SK-N-SH (cell line): ENCODE measurements at regions not wholly inside any gene's neighbourhood (a gene's known extent, or its start where the extent isn't known, plus 50 kb on each side); places are given as distances from the start of the nearest gene placed in this dataset.

Source experiments
- CTCF ChIA-PET: fragments of 300-600, 350-600 bp; formaldehyde crosslinking; extraction: SDS; loops from one replicate; lab custom pipeline; 2021; lab: Yijun Ruan, JAX
- POLR2A ChIA-PET: fragments of 350-600 bp; sonication (Branson Sonifier 250); formaldehyde crosslinking; extraction: SDS; loops from one replicate; lab custom pipeline; 2020; ENCODE audit warnings: antibody characterized with exemption, inconsistent platforms; lab: Yijun Ruan, JAX
- DNase-seq: peaks from one replicate; pipeline ENCODE4 v3.0.0; 2012
- H2AFZ ChIP-seq: fragments of 200-600 bp; sonication (generic); 2 replicates; pipeline ENCODE4 v1.8.1; 2016; ENCODE audit warnings: antibody characterized with exemption, mild to moderate bottlenecking, low read depth
- H3F3A ChIP-seq: fragments of 200-600 bp; sonication (generic); replicated peaks from 2 replicates; pipeline ENCODE3; 2016; ENCODE audit warnings: antibody characterized with exemption, mild to moderate bottlenecking; ENCODE audit not compliant: insufficient read depth
- H3K27ac ChIP-seq, 2 experiments: fragments of 200-500 bp in 1 of 2; fragments of 200-600 bp in 1 of 2; sonication (Bioruptor generic) in 1 of 2; sonication (generic), shearing (Covaris generic) in 1 of 2; 2 replicates each; pipeline versions ENCODE4 v1.5.1 to v1.6.1; 2014 to 2016; ENCODE audit warnings: low read depth in 2 of 2, inconsistent platforms in 1 of 2, low read length in 1 of 2, mild to moderate bottlenecking in 1 of 2, mixed read lengths in 1 of 2
- H3K27me3 ChIP-seq: fragments of 200-600 bp; sonication (generic), shearing (Covaris generic); 2 replicates; pipeline ENCODE4 v1.6.1; 2016; ENCODE audit warnings: mixed run types; ENCODE audit not compliant: insufficient read depth
- H3K36me3 ChIP-seq, 2 experiments: fragments of 200-500 bp in 1 of 2; fragments of 200-600 bp in 1 of 2; sonication (Bioruptor generic) in 1 of 2; sonication (generic) in 1 of 2; replicated peaks in 1 of 2; 2 replicates each; pipeline versions ENCODE3 to v1.5.1; 2014 to 2016; ENCODE audit warnings: low read length in 1 of 2, mild to moderate bottlenecking in 1 of 2; ENCODE audit not compliant: insufficient read depth in 2 of 2, control insufficient read depth in 1 of 2
- H3K4me1 ChIP-seq, 2 experiments: fragments of 200-500 bp in 1 of 2; fragments of 200-600 bp in 1 of 2; sonication (Bioruptor generic) in 1 of 2; sonication (generic), shearing (Covaris generic) in 1 of 2; 2 replicates each; pipeline versions ENCODE4 v1.5.1 to v1.6.1; 2014 to 2016; ENCODE audit warnings: low read depth in 1 of 2, low read length in 1 of 2, mixed run types in 1 of 2; ENCODE audit not compliant: insufficient read depth in 2 of 2, control insufficient read depth in 1 of 2
- H3K4me2 ChIP-seq: fragments of 200-600 bp; sonication (generic), shearing (Covaris generic); 2 replicates; pipeline ENCODE4 v1.6.1; 2017; ENCODE audit warnings: mixed run types
- H3K4me3 ChIP-seq, 2 experiments: fragments of 200-500 bp in 1 of 2; fragments of 200-600 bp in 1 of 2; sonication (Bioruptor generic) in 1 of 2; sonication (generic), shearing (Covaris generic) in 1 of 2; 2 replicates each; pipeline versions ENCODE4 v1.5.1 to v1.8.1; 2014 to 2016; ENCODE audit warnings: low read depth in 2 of 2, inconsistent platforms in 1 of 2, low read length in 1 of 2, mild to moderate bottlenecking in 1 of 2, mixed read lengths in 1 of 2, moderate library complexity in 1 of 2
- H3K79me2 ChIP-seq: fragments of 200-600 bp; sonication (generic); 2 replicates; pipeline ENCODE4 v1.8.1; 2017; ENCODE audit warnings: mild to moderate bottlenecking; ENCODE audit not compliant: insufficient read depth
- H3K9ac ChIP-seq: fragments of 200-600 bp; sonication (generic); 2 replicates; pipeline ENCODE4 v1.6.1; 2017; ENCODE audit warnings: mixed run types
- H3K9me2 ChIP-seq: fragments of 200-600 bp; sonication (generic); 2 replicates; pipeline ENCODE4 v1.6.1; 2017; ENCODE audit warnings: mixed run types
- H3K9me3 ChIP-seq: fragments of 200-600 bp; sonication (generic); 2 replicates; pipeline ENCODE4 v1.6.1; 2017; ENCODE audit warnings: mixed run types, mild to moderate bottlenecking, moderate library complexity
- H4K20me1 ChIP-seq: fragments of 200-600 bp; sonication (generic); 2 replicates; pipeline ENCODE4 v1.6.1; 2017; ENCODE audit warnings: mild to moderate bottlenecking, mixed run types; ENCODE audit not compliant: insufficient read depth
- EP300 ChIP-seq, 2 experiments: IDR thresholded peaks; 2 replicates each; pipeline versions ENCODE4 v1.4.0 to v1.6.1; 2012; ENCODE audit warnings: borderline replicate concordance in 1 of 2, low read depth in 1 of 2, low read length in 1 of 2
- JUND ChIP-seq: IDR thresholded peaks from 2 replicates; pipeline ENCODE4 v1.4.0; 2012
- MEF2A ChIP-seq: IDR thresholded peaks from 2 replicates; pipeline ENCODE4 v1.4.0; 2012; ENCODE audit warnings: low read depth, borderline replicate concordance
- RAD21 ChIP-seq: IDR thresholded peaks from 2 replicates; pipeline ENCODE4 v1.6.1; 2012; ENCODE audit warnings: mild to moderate bottlenecking, low read length
- RCOR1 ChIP-seq: fragments of 150-350 bp; IDR thresholded peaks from 2 replicates; pipeline ENCODE4 v1.6.1; 2017; ENCODE audit warnings: antibody characterized with exemption, low read length
- SMC3 ChIP-seq: IDR thresholded peaks from 2 replicates; pipeline ENCODE4 v1.6.1; 2012; ENCODE audit warnings: low read depth, low read length, improper control_type of control experiment
- WGBS: methylation state at CpG from one replicate; pipeline ENCODE4 v1.1.6; 2017; ENCODE audit warnings: low lambda C conversion rate; 5-methylcytosine and 5-hydroxymethylcytosine counted together
- TF ChIP-seq, protein P1 (sequence below): fragments of 200-600 bp; sonication (generic); IDR thresholded peaks from 2 replicates; pipeline ENCODE4 v1.6.1; 2017; ENCODE audit warnings: antibody characterized with exemption, mild to moderate bottlenecking, moderate library complexity
- TF ChIP-seq, protein P2 (sequence below): IDR thresholded peaks from 2 replicates; pipeline ENCODE4 v1.6.1; 2012; ENCODE audit warnings: mild to moderate bottlenecking, low read depth, low read length, moderate library complexity
- TF ChIP-seq, protein P3 (sequence below): fragments of 150-350 bp; IDR thresholded peaks from 2 replicates; pipeline ENCODE4 v1.6.1; 2017; ENCODE audit warnings: antibody characterized with exemption, low read length, low read depth, borderline replicate concordance

- TF ChIP-seq, protein P1, sequence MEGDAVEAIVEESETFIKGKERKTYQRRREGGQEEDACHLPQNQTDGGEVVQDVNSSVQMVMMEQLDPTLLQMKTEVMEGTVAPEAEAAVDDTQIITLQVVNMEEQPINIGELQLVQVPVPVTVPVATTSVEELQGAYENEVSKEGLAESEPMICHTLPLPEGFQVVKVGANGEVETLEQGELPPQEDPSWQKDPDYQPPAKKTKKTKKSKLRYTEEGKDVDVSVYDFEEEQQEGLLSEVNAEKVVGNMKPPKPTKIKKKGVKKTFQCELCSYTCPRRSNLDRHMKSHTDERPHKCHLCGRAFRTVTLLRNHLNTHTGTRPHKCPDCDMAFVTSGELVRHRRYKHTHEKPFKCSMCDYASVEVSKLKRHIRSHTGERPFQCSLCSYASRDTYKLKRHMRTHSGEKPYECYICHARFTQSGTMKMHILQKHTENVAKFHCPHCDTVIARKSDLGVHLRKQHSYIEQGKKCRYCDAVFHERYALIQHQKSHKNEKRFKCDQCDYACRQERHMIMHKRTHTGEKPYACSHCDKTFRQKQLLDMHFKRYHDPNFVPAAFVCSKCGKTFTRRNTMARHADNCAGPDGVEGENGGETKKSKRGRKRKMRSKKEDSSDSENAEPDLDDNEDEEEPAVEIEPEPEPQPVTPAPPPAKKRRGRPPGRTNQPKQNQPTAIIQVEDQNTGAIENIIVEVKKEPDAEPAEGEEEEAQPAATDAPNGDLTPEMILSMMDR: peak; percentile 44
- no peak for TF ChIP-seq MEF2A
- peak; percentile 70 to 82; a peak in 3 of 4 replicates for TF ChIP-seq EP300 (IDR thresholded peaks at IDR 0.05; ENCODE audit: borderline replicate concordance in 1 of 2, low read depth in 1 of 2, low read length in 1 of 2)
- no peak for TF ChIP-seq SMC3
- TF ChIP-seq, protein P2, sequence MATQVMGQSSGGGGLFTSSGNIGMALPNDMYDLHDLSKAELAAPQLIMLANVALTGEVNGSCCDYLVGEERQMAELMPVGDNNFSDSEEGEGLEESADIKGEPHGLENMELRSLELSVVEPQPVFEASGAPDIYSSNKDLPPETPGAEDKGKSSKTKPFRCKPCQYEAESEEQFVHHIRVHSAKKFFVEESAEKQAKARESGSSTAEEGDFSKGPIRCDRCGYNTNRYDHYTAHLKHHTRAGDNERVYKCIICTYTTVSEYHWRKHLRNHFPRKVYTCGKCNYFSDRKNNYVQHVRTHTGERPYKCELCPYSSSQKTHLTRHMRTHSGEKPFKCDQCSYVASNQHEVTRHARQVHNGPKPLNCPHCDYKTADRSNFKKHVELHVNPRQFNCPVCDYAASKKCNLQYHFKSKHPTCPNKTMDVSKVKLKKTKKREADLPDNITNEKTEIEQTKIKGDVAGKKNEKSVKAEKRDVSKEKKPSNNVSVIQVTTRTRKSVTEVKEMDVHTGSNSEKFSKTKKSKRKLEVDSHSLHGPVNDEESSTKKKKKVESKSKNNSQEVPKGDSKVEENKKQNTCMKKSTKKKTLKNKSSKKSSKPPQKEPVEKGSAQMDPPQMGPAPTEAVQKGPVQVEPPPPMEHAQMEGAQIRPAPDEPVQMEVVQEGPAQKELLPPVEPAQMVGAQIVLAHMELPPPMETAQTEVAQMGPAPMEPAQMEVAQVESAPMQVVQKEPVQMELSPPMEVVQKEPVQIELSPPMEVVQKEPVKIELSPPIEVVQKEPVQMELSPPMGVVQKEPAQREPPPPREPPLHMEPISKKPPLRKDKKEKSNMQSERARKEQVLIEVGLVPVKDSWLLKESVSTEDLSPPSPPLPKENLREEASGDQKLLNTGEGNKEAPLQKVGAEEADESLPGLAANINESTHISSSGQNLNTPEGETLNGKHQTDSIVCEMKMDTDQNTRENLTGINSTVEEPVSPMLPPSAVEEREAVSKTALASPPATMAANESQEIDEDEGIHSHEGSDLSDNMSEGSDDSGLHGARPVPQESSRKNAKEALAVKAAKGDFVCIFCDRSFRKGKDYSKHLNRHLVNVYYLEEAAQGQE: no peak; the same call in 1 of the 2 replicates
These were observed 317.8 kb upstream of the C2CD4B start (continued) for GRCh38 chr15:62482785-62483429.

DNA sequence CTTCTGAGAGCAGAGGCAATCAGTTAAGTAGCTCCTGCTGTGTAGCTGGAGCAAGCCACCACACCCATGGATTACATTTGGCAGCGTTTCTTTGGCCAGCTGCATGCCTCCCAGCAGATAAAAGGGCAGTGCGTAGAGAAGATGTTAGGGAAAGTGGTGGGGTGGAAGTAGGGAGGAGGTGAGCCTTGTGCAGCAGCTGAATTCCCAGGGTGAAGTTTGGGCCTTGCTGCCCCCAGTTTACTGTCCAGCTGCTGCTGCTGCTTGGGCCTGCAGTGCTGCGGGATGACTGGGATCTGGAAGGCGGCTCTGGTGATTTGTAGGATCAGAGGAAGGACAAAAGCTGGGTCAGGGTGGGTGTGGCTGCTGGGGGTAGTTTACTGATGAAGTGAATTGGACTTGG is 318.7 kb upstream of the C2CD4B start:
- peak overlapping the region; percentile 9; the same call in 1 of the 2 replicates for H3K4me2 ChIP-seq
- H3K9me3 ChIP-seq: no peaks in the 10 kb centered on the region
- no peaks in the 10 kb centered on the region for H3K27me3 ChIP-seq
- H3K79me2 ChIP-seq: peaks cover 17% of the 10 kb centered on the region
- peak overlapping the region; percentile 51 to 89; a peak in 3 of 4 replicates for H3K27ac ChIP-seq
- H3K9ac ChIP-seq: no peak overlapping the region
- TF ChIP-seq RCOR1 (peak; percentile 59; the same call in 1 of the 2 replicates), JUND (no peak), RAD21 (0 out of 2 replicates have a peak, but pooled peaks have one; percentile 3)
- TF ChIP-seq, protein P3, sequence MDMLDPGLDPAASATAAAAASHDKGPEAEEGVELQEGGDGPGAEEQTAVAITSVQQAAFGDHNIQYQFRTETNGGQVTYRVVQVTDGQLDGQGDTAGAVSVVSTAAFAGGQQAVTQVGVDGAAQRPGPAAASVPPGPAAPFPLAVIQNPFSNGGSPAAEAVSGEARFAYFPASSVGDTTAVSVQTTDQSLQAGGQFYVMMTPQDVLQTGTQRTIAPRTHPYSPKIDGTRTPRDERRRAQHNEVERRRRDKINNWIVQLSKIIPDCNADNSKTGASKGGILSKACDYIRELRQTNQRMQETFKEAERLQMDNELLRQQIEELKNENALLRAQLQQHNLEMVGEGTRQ: no peak
- no peaks in the 10 kb centered on the region for H3K36me3 ChIP-seq
- POLR2A ChIA-PET: no interaction called here
- DNase-seq: peak; percentile 43
- 89% methylated on average over 4 of the region's 4 CpGs for WGBS
- H3K9me2 ChIP-seq: no peaks in the 10 kb centered on the region
- peaks cover 12 to 22% of the 10 kb centered on the region in 2 experiments; a peak in 3 of 4 replicates for H3K4me1 ChIP-seq
- CTCF ChIA-PET: interaction anchor here (1.0 to 2.1 kb wide), 5 partner anchors 13 to 295 kb away, joined by 3 to 7 read pairs (median 5); no protein-coding TSS in a partner anchor
- no peaks in the 10 kb centered on the region for H4K20me1 ChIP-seq
- H3F3A ChIP-seq: peaks cover 16% of the 10 kb centered on the region
- no peak overlapping the region for H3K4me3 ChIP-seq
- H2AFZ ChIP-seq: no peak overlapping the region
